ENCODE measurements at regions not wholly inside any gene's neighbourhood (a gene's known extent, or its start where the extent isn't known, plus 50 kb on each side); places are given as distances from the start of the nearest gene placed in this dataset.

GRCh38 chr5:17720071-17720470 is 85.8 kb downstream of the TAF11L14 start:
- Histone ChIP-seq H3K9me3 (ENCODE audit: control insufficient read depth, insufficient read depth, low read depth, low read length) (no peaks in the 10 kb centered on the region), H3K36me3 (ENCODE audit: control insufficient read depth in 2 of 2, insufficient read depth in 1 of 2, low read length in 2 of 2) (no peaks in the 10 kb centered on the region), H3K4me1 (ENCODE audit: control insufficient read depth, insufficient read depth, low read length) (no peaks in the 10 kb centered on the region), H3K27ac (ENCODE audit: extremely low read depth, low read depth, low read length) (no peak overlapping the region), H3K4me3 (ENCODE audit: low read depth, low read length) (no peak overlapping the region)
- ChIA-PET POLR2A (no interaction called here), CTCF (interaction anchor here (0.6 kb wide), 1 partner anchor 20 kb away, joined by 3 read pairs; no protein-coding TSS in a partner anchor)
- TF ChIP-seq ZNF639 (tag by site-specific recombination; IDR thresholded peaks at IDR 0.05) = no peak
- no peak for TF ChIP-seq BCL11B (tag by site-specific recombination; IDR thresholded peaks at IDR 0.05; ENCODE audit: low read depth)
- TF ChIP-seq ZNF629 (tag by site-specific recombination; IDR thresholded peaks at IDR 0.05) = no peak
- no peak for TF ChIP-seq OSR2 (tag by site-specific recombination; IDR thresholded peaks at IDR 0.05)
- TF ChIP-seq ZNF510 (tag by site-specific recombination; IDR thresholded peaks at IDR 0.05; ENCODE audit: insufficient replicate concordance) = no peak
- no peak for TF ChIP-seq GFI1B (tag by site-specific recombination; IDR thresholded peaks at IDR 0.05)
- TF ChIP-seq YY1 (tag by site-specific recombination; IDR thresholded peaks at IDR 0.05) = no peak
- TF ChIP-seq REPIN1 (tag by site-specific recombination; IDR thresholded peaks at IDR 0.05; ENCODE audit: low read depth) = no peak

GRCh38 chr5:17723876-17724275 is 89.6 kb downstream of the TAF11L14 start:
- POLR2A ChIA-PET = no interaction called here

More at GRCh38 chr5:17723876-17724275, 89.6 kb downstream of the TAF11L14 start:
- Histone ChIP-seq H3K36me3 (ENCODE audit: control insufficient read depth in 2 of 2, insufficient read depth in 1 of 2, low read length in 2 of 2) (no peaks in the 10 kb centered on the region), H3K27ac (ENCODE audit: extremely low read depth, low read depth, low read length) (no peak overlapping the region), H3K4me3 (ENCODE audit: low read depth, low read length) (no peak overlapping the region), H3K9me3 (ENCODE audit: control insufficient read depth, insufficient read depth, low read depth, low read length) (no peaks in the 10 kb centered on the region), H3K4me1 (ENCODE audit: control insufficient read depth, insufficient read depth, low read length) (no peaks in the 10 kb centered on the region)
- CTCF ChIA-PET = no interaction called here
- TF ChIP-seq ZNF114 (tag by site-specific recombination; IDR thresholded peaks at IDR 0.05) (no peak), SP2 (tag by site-specific recombination; IDR thresholded peaks at IDR 0.05) (no peak), BCL11B (tag by site-specific recombination; IDR thresholded peaks at IDR 0.05; ENCODE audit: low read depth) (no peak), AEBP2 (tag by site-specific recombination; IDR thresholded peaks at IDR 0.05; ENCODE audit: borderline replicate concordance) (no peak), ZNF645 (tag by site-specific recombination; IDR thresholded peaks at IDR 0.05) (no peak), ZNF23 (tag by site-specific recombination; IDR thresholded peaks at IDR 0.05; ENCODE audit: borderline replicate concordance) (no peak), ZNF544 (tag by site-specific recombination; IDR thresholded peaks at IDR 0.05) (no peak), ZFHX2 (tag by site-specific recombination; conservative IDR thresholded peaks at IDR 0.05) (no peak), SCRT2 (tag by site-specific recombination; IDR thresholded peaks at IDR 0.05) (no peak), ZNF776 (tag by site-specific recombination; IDR thresholded peaks at IDR 0.05; ENCODE audit: borderline replicate concordance) (no peak), ZEB2 (tag by site-specific recombination; IDR thresholded peaks at IDR 0.05) (no peak), ZSCAN5A (tag by site-specific recombination; IDR thresholded peaks at IDR 0.05) (no peak), ZNF558 (tag by site-specific recombination; IDR thresholded peaks at IDR 0.05) (no peak), HOXC10 (CRISPR knock-in tag; IDR thresholded peaks at IDR 0.05) (no peak), ZNF138 (tag by site-specific recombination; IDR thresholded peaks at IDR 0.05; ENCODE audit: borderline replicate concordance) (no peak), ZNF184 (tag by site-specific recombination; IDR thresholded peaks at IDR 0.05) (no peak)

Measured in HEK293 (cell line).